Kidney epithelial cell (primary cell): ENCODE measurements at regions not wholly inside any gene's neighbourhood (a gene's known extent, or its start where the extent isn't known, plus 50 kb on each side); places are given as distances from the start of the nearest gene placed in this dataset.

ENCODE experiments used
- DNase-seq: peaks from one replicate; pipeline ENCODE4 v3.0.0-alpha.2; 2010; ENCODE audit warnings: low read depth
- H3K27me3 ChIP-seq: 2 replicates; pipeline ENCODE4 v1.6.0; 2011; ENCODE audit warnings: low read length; ENCODE audit not compliant: control insufficient read depth, insufficient read depth
- H3K36me3 ChIP-seq: 2 replicates; pipeline ENCODE4 v1.5.1; 2011; ENCODE audit warnings: low read length; ENCODE audit not compliant: control insufficient read depth, insufficient read depth
- H3K4me3 ChIP-seq: 2 replicates; pipeline ENCODE4 v1.5.1; 2011; ENCODE audit warnings: low read depth, mild to moderate bottlenecking, control low read depth, low read length
- CTCF ChIP-seq: IDR thresholded peaks from 2 replicates; pipeline ENCODE4 v1.5.1; 2011; ENCODE audit warnings: mild to moderate bottlenecking, moderate library complexity, low read length, control low read depth, inconsistent platforms; ENCODE audit not compliant: insufficient read depth, poor library complexity, severe bottlenecking

GRCh38 chr3:106688464-106688863 is 688.8 kb upstream of the CCDC54 start:
- H3K36me3 ChIP-seq, result no peaks in the 10 kb centered on the region
- H3K27me3 ChIP-seq, result no peaks in the 10 kb centered on the region
- H3K4me3 ChIP-seq, result no peak overlapping the region
- DNase-seq, result peak; percentile 83
- no peak for TF ChIP-seq CTCF

- no peak for DNase-seq
- no peaks in the 10 kb centered on the region for H3K27me3 ChIP-seq
- no peak for TF ChIP-seq CTCF
These were observed 685.8 kb upstream of the CCDC54 start for GRCh38 chr3:106691476-106691875.

GRCh38 chr3:106692624-106693023 is 684.6 kb upstream of the CCDC54 start:
- Histone ChIP-seq H3K27me3 (no peaks in the 10 kb centered on the region), H3K4me3 (no peak overlapping the region), H3K36me3 (no peaks in the 10 kb centered on the region)
- TF ChIP-seq CTCF, result no peak
- no peak for DNase-seq

More at GRCh38 chr3:106691476-106691875, 685.8 kb upstream of the CCDC54 start:
- H3K4me3 ChIP-seq, result no peak overlapping the region
- H3K36me3 ChIP-seq, result no peaks in the 10 kb centered on the region

GRCh38 chr3:106699122-106699521 is 678.1 kb upstream of the CCDC54 start:
- no peak for DNase-seq
- TF ChIP-seq CTCF, result no peak
- H3K27me3 ChIP-seq, result no peaks in the 10 kb centered on the region

GRCh38 chr3:106700981-106701380 is 676.3 kb upstream of the CCDC54 start:
- Histone ChIP-seq H3K4me3 (no peak overlapping the region), H3K36me3 (no peaks in the 10 kb centered on the region), H3K27me3 (no peaks in the 10 kb centered on the region)
- no peak for TF ChIP-seq CTCF
- DNase-seq, result no peak

More at GRCh38 chr3:106699122-106699521, 678.1 kb upstream of the CCDC54 start:
- Histone ChIP-seq H3K36me3 (no peaks in the 10 kb centered on the region), H3K4me3 (no peak overlapping the region)

- H3K27me3 ChIP-seq, result no peaks in the 10 kb centered on the region
- TF ChIP-seq CTCF, result no peak
- DNase-seq, result no peak
- no peak overlapping the region for H3K4me3 ChIP-seq
- H3K36me3 ChIP-seq, result no peaks in the 10 kb centered on the region
These were observed 673.7 kb upstream of the CCDC54 start for GRCh38 chr3:106703524-106703923.
